Lower leg skin (tissue), 3 donors: ENCODE measurements at regions not wholly inside any gene's neighbourhood (a gene's known extent, or its start where the extent isn't known, plus 50 kb on each side); places are given as distances from the start of the nearest gene placed in this dataset.

ENCODE experiments used
- POLR2A ChIP-seq, 2 donors: fragments of 450-650 bp; IDR thresholded peaks; one replicate each; pipeline ENCODE4 v1.6.1; 2016 to 2017; ENCODE audit warnings: antibody characterized with exemption in 2 of 2, mild to moderate bottlenecking in 1 of 2, moderate library complexity in 1 of 2
- TF ChIP-seq, protein P1 (sequence below), 3 donors: fragments of 450-650 bp; IDR thresholded peaks; one replicate each; pipeline ENCODE4 v1.5.1; 2016; ENCODE audit warnings: antibody characterized with exemption in 3 of 3, mild to moderate bottlenecking in 3 of 3, moderate library complexity in 2 of 3

DNA sequence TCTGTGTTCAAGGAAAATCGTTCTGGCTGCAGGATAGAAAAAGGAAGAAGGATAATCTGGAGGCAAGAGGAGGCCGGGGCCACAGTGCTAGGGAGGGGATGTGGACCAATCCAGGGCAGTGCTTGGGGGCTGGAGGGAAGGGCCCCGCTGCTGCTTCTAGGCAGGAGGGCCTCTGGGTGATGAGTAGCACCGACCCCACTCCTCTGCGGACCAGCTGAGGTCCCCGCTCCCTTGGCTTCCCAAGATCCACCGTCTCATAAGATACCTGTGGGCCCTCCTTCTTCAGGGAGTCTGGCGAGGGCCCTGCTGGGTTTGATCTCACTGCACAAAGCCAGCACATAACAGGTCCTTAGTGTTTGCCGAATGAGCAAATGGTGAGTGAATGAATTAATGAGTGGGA, 93.5 kb upstream of the MVB12B start:
- TF ChIP-seq, protein P1, sequence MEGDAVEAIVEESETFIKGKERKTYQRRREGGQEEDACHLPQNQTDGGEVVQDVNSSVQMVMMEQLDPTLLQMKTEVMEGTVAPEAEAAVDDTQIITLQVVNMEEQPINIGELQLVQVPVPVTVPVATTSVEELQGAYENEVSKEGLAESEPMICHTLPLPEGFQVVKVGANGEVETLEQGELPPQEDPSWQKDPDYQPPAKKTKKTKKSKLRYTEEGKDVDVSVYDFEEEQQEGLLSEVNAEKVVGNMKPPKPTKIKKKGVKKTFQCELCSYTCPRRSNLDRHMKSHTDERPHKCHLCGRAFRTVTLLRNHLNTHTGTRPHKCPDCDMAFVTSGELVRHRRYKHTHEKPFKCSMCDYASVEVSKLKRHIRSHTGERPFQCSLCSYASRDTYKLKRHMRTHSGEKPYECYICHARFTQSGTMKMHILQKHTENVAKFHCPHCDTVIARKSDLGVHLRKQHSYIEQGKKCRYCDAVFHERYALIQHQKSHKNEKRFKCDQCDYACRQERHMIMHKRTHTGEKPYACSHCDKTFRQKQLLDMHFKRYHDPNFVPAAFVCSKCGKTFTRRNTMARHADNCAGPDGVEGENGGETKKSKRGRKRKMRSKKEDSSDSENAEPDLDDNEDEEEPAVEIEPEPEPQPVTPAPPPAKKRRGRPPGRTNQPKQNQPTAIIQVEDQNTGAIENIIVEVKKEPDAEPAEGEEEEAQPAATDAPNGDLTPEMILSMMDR (IDR thresholded peaks at IDR 0.05), result no peak
- no peak for TF ChIP-seq POLR2A (IDR thresholded peaks at IDR 0.05)
